ENCODE measurements at regions not wholly inside any gene's neighbourhood (a gene's known extent, or its start where the extent isn't known, plus 50 kb on each side); places are given as distances from the start of the nearest gene placed in this dataset.

DNA sequence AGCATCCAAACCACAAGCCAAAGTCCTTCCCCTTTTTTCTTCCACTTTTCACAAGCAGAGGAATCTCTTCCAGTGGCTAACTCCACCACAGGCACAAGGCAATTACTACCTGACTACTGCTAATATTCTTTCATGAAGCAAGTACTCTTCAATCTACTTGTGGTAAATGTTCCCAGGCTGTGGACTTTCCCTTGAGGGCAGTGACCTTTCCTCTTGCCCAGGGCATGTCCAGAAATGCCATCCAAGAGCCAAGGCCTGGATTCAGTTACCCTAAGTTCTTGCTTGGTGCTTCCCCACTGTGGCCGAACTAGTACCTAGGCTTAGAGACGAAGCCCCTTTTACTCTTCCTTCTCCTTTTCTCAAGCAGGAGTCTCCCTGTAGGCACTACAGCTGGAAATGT is 400.7 kb downstream of the DCAF12L2 start:
- no peak for TF ChIP-seq POLR2A (IDR thresholded peaks at IDR 0.05; ENCODE audit: low read depth, low read length)
- TF ChIP-seq POLR2AphosphoS5 (IDR thresholded peaks at IDR 0.05; ENCODE audit: low read depth, low read length), result no peak
- no peak for TF ChIP-seq SPI1 (IDR thresholded peaks at IDR 0.05; ENCODE audit: low read depth, low read length)
